GM19395 (cell line): ENCODE measurements at regions not wholly inside any gene's neighbourhood (a gene's known extent, or its start where the extent isn't known, plus 50 kb on each side); places are given as distances from the start of the nearest gene placed in this dataset.

Source experiments
- ATAC-seq: cut with Tn5 transposase; IDR thresholded peaks from one replicate; pipeline ENCODE4 v1.9.1; 2021; ENCODE audit warnings: mild to moderate bottlenecking, moderate library complexity; ENCODE audit not compliant: unreplicated experiment

- ATAC-seq: no peak
Measured at GRCh38 chr12:93100610-93101009, 171.5 kb upstream of the EEA1 start.

GRCh38 chr12:93101367-93101766 lies 172.3 kb upstream of the EEA1 start:
- ATAC-seq: no peak

- no peak for ATAC-seq
Measured at GRCh38 chr12:93102312-93102711, 173.2 kb upstream of the EEA1 start.

- no peak for ATAC-seq
Measured at GRCh38 chr12:93102744-93103143, 173.6 kb upstream of the EEA1 start.

GRCh38 chr12:93103154-93103553 lies 174.1 kb upstream of the EEA1 start:
- no peak for ATAC-seq

- ATAC-seq: no peak
Measured at GRCh38 chr12:93104535-93104934, 175.4 kb upstream of the EEA1 start.

GRCh38 chr12:93106910-93107309 lies 177.8 kb upstream of the EEA1 start:
- ATAC-seq: no peak

- no peak for ATAC-seq
Measured at GRCh38 chr12:93107514-93108312, 178.6 kb upstream of the EEA1 start.

- no peak for ATAC-seq
Measured at GRCh38 chr12:93108985-93109384, 179.9 kb upstream of the EEA1 start.

- ATAC-seq: no peak
Measured at GRCh38 chr12:93109551-93110203, 180.6 kb upstream of the EEA1 start.

- ATAC-seq: no peak
Measured at GRCh38 chr12:93111773-93112172, 182.7 kb upstream of the EEA1 start.

- ATAC-seq: no peak
Measured at GRCh38 chr12:93113317-93114006, 184.4 kb upstream of the EEA1 start.

GRCh38 chr12:93115198-93115601 lies 186.1 kb upstream of the EEA1 start:
- no peak for ATAC-seq

GRCh38 chr12:93115646-93116045 lies 186.6 kb upstream of the EEA1 start:
- ATAC-seq: no peak

GRCh38 chr12:93116632-93117031 lies 187.5 kb upstream of the EEA1 start:
- ATAC-seq: no peak

GRCh38 chr12:93121729-93122488 lies 192.8 kb upstream of the EEA1 start:
- no peak for ATAC-seq

- no peak for ATAC-seq
Measured at GRCh38 chr12:93122569-93123091, 193.5 kb upstream of the EEA1 start.

GRCh38 chr12:93125126-93125525 lies 196.0 kb upstream of the EEA1 start:
- ATAC-seq: no peak

GRCh38 chr12:93126069-93126474 lies 197.0 kb upstream of the EEA1 start:
- ATAC-seq: peak; percentile 74

GRCh38 chr12:93127107-93127560 lies 198.0 kb upstream of the EEA1 start:
- no peak for ATAC-seq
